ENCODE measurements at regions not wholly inside any gene's neighbourhood (a gene's known extent, or its start where the extent isn't known, plus 50 kb on each side); places are given as distances from the start of the nearest gene placed in this dataset.
"Not testable (repeated sequence)": the region's sequence is repeated elsewhere in the genome, so short reads cannot be mapped to it uniquely, and the experiment has no call there.

DNA sequence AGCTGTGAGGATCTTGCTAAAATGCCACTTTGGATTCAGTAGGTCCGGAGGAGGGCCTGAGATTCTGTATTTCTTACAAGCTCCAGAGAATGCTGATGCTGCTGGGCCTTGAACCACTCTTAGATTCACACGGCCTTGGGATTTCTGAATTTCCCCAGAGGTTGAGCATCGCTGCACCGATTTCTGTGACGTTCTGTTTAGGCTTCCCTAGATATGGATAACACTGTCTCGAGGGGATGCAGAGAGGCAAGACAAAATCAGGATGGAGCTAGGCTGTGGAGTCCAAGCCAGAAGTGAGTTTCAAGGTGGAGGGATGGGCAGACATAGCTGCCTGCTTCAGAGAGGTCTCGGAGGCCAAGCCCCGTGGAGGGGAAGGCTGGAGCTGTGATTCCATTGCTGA, 415.9 kb upstream of the PROX1 start:
- in situ Hi-C loops (cut with HindIII; ENCODE audit: low sequenced_read_pairs) = no loop called here

GRCh38 chr1:213572912-213573647, 414.7 kb upstream of the PROX1 start:
- in situ Hi-C loops (cut with HindIII; ENCODE audit: low sequenced_read_pairs) = no loop called here

DNA sequence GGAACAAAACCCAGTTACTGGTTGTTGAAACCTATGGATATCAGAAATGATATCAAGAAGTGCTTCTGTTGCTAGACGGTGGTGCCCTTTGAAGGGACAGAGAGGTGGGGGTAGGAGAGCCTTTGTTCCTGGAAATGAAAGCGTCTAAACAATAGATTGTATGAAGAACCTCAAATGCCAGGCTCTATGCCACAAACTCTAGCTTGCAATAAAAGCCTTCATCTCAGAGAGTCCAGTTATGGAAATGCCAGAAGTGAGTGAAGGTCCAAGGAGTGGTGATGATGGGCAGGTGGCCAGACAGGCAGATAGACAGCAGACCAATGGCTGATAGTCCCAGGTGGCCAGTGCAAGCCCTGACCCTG, 414.1 kb upstream of the PROX1 start:
- in situ Hi-C loops (cut with HindIII; ENCODE audit: low sequenced_read_pairs) = no loop called here

DNA sequence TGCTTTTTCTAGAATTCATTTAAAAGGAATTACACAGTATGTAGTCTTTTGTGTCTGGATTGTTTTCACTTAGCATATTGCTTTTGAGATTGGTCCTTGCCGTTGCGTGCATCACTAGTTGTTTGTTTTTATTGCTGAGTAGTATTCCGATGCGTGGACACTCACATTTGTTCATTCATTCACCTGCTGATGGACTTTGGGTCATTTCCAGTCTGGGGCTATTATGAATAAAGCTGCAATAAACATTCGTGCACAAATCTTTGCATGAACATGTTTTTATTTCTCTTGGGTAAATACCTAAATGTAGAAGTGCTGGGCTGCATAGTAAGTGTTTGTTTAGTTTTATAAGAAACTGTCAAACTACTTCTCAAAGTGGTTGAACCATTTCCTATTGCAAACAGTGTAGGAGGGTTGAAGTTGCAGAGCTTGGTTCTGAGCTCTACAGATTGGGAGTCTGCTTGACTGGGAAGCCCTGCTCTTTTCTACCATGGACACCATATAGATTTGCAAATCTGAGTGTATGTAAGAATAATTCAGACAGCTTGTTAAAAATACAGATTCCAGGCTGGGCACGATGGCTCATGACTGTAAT, 404.7 kb upstream of the PROX1 start:
- in situ Hi-C loops (cut with HindIII; ENCODE audit: low sequenced_read_pairs) = no loop called here

DNA sequence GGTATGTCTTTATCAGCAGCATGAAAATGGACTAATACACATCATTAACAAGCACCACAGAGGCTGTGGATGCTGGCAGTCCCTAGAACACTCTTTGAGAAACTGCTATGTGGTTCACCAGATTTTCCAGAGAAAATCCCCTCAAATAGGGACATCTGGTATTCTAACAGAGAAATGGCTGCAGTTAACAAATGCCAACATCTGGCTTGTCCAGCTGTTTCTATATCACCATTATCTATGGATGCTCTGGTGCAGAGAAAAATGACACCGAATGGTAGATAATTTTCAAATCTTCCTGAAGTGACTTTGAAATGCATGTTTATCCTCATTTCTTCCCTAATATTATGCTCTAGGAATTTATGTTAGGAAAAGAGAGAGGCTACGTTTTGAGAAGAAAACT, 403.5 kb upstream of the PROX1 start:
- in situ Hi-C loops (cut with HindIII; ENCODE audit: low sequenced_read_pairs) = no loop called here

GRCh38 chr1:213585402-213585801, 402.4 kb upstream of the PROX1 start:
- in situ Hi-C loops (cut with HindIII; ENCODE audit: low sequenced_read_pairs) = no loop called here

DNA sequence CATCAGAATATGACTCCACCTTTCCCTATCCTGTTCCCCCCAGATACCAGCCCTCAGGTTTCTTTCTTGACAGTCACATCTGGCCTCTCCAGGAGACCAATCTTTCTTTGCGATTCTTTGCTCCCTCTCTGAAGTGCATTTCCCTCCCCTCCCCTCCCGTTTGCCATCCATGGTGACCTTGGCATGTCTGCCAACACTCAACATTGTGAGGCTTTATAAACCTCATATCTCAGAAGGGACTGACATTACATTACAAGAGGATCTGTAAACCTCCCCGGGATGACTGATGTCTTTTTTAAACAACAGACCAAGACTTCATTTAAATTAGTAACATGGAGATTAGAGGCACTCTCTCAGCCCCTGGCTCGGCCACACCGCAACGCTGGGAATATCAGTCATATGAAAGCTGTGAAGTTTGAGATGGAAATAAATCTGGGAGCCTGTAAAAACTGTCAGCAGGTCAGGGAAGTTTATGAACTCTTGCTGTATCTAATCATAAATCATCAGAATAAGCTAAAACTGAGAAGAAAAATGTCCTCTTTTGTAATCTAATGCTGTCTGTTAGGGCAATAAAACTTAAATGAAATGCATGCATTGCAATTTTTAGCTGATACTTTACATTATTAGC, 401.7 kb upstream of the PROX1 start:
- in situ Hi-C loops (cut with HindIII; ENCODE audit: low sequenced_read_pairs) = no loop called here

- in situ Hi-C loops (cut with HindIII; ENCODE audit: low sequenced_read_pairs) = no loop called here
Observed at GRCh38 chr1:213586587-213586972, 401.2 kb upstream of the PROX1 start.

DNA sequence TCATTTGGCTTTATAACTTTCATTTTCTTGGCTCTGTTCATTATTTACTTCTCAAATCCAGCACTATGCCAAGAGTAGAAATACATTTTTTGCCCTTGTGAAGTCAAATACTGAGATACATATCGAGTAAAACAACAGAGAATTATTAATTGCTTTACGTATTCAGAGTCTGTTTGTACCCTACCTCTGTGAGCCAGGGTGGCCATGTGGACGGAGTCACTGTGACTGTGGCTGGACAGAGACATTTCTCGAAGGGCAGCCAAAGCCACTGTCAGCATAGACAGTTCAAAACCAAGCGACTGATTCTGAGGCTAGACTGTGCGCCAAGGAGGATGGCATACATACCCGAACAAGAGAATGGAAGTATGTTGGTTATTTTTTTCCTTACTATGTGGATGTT, 391.0 kb upstream of the PROX1 start:
- in situ Hi-C loops (cut with HindIII; ENCODE audit: low sequenced_read_pairs) = no loop called here

DNA sequence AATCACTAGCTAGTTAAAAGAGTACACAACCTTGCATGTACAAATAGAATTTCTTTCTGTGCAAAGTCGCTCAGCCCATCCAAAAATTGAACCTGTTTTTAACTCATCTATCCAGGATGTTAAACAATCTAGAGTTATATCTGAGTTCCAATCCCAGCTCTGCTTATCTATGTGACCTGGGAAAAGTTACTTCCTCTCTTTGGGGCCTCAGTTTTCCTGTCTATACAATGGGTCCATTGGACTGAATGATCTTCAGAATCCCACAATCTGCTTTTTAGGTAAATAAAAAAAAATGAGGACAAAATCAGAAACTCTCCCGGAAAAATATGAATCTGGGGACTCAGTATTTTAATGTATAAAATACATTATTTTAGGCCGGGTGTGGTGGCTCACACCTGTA, 389.5 kb upstream of the PROX1 start:
- in situ Hi-C loops (cut with HindIII; ENCODE audit: low sequenced_read_pairs) = no loop called here

DNA sequence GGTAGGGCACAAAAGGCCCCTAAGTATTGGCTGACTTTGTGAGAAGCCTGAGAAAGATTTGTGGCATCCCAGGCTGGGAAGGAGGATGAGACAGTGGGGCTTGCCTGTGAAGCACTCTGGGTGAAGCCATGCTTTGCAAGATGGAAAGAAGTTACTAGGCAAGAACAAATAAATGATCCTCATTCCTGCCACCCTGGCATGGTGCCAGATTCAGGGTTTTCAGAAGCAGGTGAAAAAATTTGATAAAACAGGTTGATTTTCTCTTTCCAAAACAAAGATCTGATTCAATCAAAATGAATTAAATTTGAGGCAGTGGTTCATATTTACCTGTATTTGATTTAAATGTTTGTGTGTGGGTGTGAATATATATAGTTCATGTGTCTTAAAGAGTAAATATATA, 386.9 kb upstream of the PROX1 start:
- in situ Hi-C loops (cut with HindIII; ENCODE audit: low sequenced_read_pairs) = no loop called here

DNA sequence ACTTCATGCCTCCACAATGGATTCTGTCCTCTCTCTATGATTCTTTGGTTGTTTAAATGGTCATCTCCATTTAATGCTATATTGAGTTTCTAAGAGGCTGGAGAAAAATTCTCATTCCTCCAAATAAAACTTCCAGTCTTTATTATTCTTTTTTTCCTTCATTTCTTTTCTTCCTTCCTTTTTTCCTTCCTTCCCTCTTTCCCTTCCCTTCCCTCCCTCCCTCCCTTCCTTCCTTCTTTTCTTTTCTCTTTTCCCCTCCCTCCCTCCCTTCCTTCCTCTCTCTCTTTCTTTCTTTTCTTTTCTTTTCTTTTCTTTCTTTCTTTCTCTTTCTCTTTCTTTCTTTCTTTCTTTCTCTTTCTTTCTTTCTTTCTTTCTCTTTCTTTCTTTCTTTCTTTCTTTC, 386.1 kb upstream of the PROX1 start:
- in situ Hi-C loops (cut with HindIII; ENCODE audit: low sequenced_read_pairs) = not testable (repeated sequence)

GRCh38 chr1:213602796-213603486, 384.8 kb upstream of the PROX1 start:
- in situ Hi-C loops (cut with HindIII; ENCODE audit: low sequenced_read_pairs) = no loop called here

GRCh38 chr1:213604477-213604876, 383.3 kb upstream of the PROX1 start:
- in situ Hi-C loops (cut with HindIII; ENCODE audit: low sequenced_read_pairs) = no loop called here

GRCh38 chr1:213605732-213606131, 382.0 kb upstream of the PROX1 start:
- in situ Hi-C loops (cut with HindIII; ENCODE audit: low sequenced_read_pairs) = no loop called here

DNA sequence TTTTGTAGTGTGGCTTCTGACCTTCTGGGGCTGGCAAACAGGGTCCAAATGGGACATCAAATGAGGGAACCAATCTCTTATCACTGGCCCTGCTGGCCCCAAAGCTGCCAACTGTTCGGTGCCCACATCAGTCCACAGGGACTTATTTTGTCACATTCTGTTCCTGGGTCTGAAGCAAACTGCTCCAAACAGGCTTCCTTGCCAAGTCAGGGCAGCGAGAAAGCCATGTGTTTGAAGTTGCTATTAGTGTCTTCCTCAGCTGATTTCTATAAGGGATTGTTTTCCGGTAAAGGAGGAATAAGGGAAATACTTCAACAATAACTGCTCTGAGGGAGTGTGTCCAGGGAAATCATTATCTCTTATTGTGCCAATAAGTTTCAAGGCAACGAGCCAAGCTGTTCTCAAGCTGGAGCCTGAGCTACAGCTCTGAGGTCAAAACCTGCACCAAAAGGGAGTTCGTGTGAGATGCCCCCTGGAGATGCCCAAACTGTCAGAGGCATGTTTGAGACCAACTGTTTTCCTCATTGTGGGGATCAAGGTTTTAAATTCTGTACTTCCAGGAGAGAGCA, 381.4 kb upstream of the PROX1 start:
- in situ Hi-C loops (cut with HindIII; ENCODE audit: low sequenced_read_pairs) = no loop called here

DNA sequence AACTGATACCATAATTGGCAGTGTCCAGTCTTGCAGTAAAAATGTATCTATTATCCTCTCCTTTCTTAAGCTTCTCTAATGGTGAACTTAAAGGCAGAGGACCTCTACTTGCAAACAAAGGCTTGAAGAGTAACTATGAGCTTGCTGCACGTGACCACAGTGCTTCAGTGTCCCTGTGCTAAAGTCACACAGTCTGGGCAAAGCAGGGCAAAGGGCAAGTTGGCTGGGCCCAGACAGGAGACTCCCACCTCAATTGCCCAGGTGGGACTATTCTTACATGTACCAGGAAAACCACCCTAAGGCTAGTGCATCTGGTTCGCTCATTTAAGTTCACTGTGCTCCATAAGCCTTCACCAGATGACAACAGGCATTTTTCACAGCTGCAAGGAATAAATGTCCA, 374.2 kb upstream of the PROX1 start:
- in situ Hi-C loops (cut with HindIII; ENCODE audit: low sequenced_read_pairs) = no loop called here

- in situ Hi-C loops (cut with HindIII; ENCODE audit: low sequenced_read_pairs) = no loop called here
Observed at GRCh38 chr1:213615226-213615916, 372.4 kb upstream of the PROX1 start.

DNA sequence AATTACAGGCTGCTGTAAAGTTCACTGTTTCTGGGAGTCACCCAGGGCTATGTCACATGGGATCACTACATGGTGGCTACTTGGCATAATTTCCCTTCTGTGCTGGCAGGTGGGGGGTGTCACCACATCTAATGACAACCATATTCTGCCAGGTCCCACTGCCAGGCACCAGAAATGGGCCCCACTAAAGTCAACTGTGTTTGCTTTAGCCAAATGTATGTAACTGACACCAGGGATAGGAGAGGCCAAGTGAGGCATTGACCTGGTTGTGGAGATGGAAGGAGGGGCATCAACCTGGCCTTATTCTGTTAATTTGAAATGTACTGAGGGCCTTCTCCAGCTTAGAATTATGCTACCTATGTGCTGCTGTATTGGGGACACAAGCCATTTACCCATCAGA, 370.6 kb upstream of the PROX1 start:
- in situ Hi-C loops (cut with HindIII; ENCODE audit: low sequenced_read_pairs) = no loop called here

- in situ Hi-C loops (cut with HindIII; ENCODE audit: low sequenced_read_pairs) = no loop called here
Observed at GRCh38 chr1:213618094-213618493, 369.7 kb upstream of the PROX1 start.

DNA sequence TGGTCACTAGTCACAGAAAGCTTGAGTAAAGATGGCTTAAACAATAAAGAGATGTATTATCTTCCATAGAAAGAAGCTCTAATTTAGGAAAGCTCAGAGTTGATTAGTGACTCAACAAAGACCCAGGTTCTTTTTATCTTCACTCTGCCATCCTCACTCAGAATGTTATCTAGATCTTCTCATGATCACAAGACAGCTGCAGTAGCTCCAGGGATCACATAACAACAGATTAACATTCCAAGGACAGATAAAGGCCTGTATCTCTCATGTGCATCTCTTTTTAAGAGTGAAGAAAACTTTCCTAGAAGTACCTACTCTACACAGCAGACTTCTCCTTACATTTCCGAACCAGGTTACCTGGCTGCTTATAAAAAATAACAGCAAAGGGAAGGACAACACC, 368.7 kb upstream of the PROX1 start:
- in situ Hi-C loops (cut with HindIII; ENCODE audit: low sequenced_read_pairs) = no loop called here

All from endothelial cell of hepatic sinusoid (primary cell).